Psoas muscle (tissue), 7 donors: ENCODE measurements at regions not wholly inside any gene's neighbourhood (a gene's known extent, or its start where the extent isn't known, plus 50 kb on each side); places are given as distances from the start of the nearest gene placed in this dataset.

Experiments used
- ATAC-seq, 4 donors: fragments of 200-7000 bp; cut with Tn5 transposase; one replicate each; pipeline ENCODE4 v1.9.1; 2020; ENCODE audit warnings: moderate library complexity in 3 of 4, mild to moderate bottlenecking in 2 of 4
- DNase-seq, 2 donors: peaks; one replicate each; pipeline ENCODE4 v3.0.0-alpha.2; 2020
- H3K27ac ChIP-seq: fragments of 200-600 bp; one replicate; pipeline ENCODE4 v1.8.0; 2022
- H3K27me3 ChIP-seq, 3 donors: fragments of 200-600 bp in 1 of 3; one replicate each; pipeline versions ENCODE4 v1.6.1 to v1.8.0; 2013 to 2022; ENCODE audit warnings: low read length in 2 of 3, mild to moderate bottlenecking in 2 of 3, moderate library complexity in 1 of 3; ENCODE audit not compliant: insufficient read depth in 3 of 3
- H3K36me3 ChIP-seq, 2 donors: fragments of 200-600 bp in 1 of 2; one replicate each; pipeline versions ENCODE4 v1.6.1 to v1.8.0; 2013 to 2022; ENCODE audit warnings: low read depth in 1 of 2, mild to moderate bottlenecking in 1 of 2, moderate library complexity in 1 of 2; ENCODE audit not compliant: insufficient read depth in 1 of 2
- H3K4me1 ChIP-seq: fragments of 200-600 bp; one replicate; pipeline ENCODE4 v1.8.0; 2022
- H3K4me3 ChIP-seq: fragments of 200-600 bp; one replicate; pipeline ENCODE4 v1.8.0; 2022; ENCODE audit warnings: mild to moderate bottlenecking
- H3K9me3 ChIP-seq: fragments of 200-600 bp; one replicate; pipeline ENCODE4 v1.8.0; 2022
- WGBS, 3 donors: extraction: QIAGEN DNeasy Blood & Tissue Kit; methylation state at CpG; one replicate each; pipeline versions ENCODE4 v1.1.6 to v1.1.7; 2013; 5-methylcytosine and 5-hydroxymethylcytosine counted together
- intact Hi-C, 2 donors: fragments of 100-400 bp; cut with DNase I; formaldehyde crosslinking; loops; one replicate each; pipeline versions ENCODE4 v1.11.0 to v1.14.2; 2022
- TF ChIP-seq, protein P1 (sequence below): fragments of 200-600 bp; IDR thresholded peaks from one replicate; pipeline ENCODE4 v1.8.0; 2022; ENCODE audit warnings: antibody characterized with exemption
- donor health status: healthy with polysubstance abuse.
- donor health status: DM: no; HTN: no; CAD: no; lungs with moderate emphysema.
- donor health status: Bipolar disorder and iron deficiency.
- donor health status: healthy.
- donor health status: DM: yes; HTN: yes; CAD: no.
- donor health status: DM: no; HTN: no; CAD: no.
- donor health status: DM: yes; HTN: yes; CAD: no.

DNA sequence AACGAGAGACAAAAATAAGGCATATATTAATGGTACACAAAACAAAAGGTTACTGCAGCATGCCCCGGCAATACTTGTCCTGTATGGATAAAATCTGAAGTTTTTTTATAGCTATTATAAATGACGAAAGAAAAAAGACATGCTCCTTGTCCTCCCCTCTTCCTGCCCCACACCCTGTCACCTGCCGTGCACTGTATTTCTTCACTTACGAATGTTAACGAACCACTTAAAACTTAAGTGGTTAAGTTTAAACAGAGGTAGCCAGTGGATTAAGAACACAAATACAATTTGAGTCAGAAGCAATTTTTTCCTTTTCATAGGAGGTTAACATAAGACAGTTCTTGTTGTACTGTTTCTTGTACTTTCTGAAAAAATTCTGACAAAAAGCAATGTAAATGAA is 799.1 kb upstream of the NECTIN3 start:
- DNase-seq: no peak
- H3K27ac ChIP-seq: no peak overlapping the region
- 74 to 80% (median 75%) methylated on average over 6 of the region's 6 CpGs for WGBS, 3 donors
- TF ChIP-seq, protein P1, sequence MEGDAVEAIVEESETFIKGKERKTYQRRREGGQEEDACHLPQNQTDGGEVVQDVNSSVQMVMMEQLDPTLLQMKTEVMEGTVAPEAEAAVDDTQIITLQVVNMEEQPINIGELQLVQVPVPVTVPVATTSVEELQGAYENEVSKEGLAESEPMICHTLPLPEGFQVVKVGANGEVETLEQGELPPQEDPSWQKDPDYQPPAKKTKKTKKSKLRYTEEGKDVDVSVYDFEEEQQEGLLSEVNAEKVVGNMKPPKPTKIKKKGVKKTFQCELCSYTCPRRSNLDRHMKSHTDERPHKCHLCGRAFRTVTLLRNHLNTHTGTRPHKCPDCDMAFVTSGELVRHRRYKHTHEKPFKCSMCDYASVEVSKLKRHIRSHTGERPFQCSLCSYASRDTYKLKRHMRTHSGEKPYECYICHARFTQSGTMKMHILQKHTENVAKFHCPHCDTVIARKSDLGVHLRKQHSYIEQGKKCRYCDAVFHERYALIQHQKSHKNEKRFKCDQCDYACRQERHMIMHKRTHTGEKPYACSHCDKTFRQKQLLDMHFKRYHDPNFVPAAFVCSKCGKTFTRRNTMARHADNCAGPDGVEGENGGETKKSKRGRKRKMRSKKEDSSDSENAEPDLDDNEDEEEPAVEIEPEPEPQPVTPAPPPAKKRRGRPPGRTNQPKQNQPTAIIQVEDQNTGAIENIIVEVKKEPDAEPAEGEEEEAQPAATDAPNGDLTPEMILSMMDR: no peak
- no peaks in the 10 kb centered on the region for H3K36me3 ChIP-seq
- intact Hi-C loops: no loop called here
- no peaks in the 10 kb centered on the region for H3K9me3 ChIP-seq
- H3K27me3 ChIP-seq: no peaks in the 10 kb centered on the region
- H3K4me3 ChIP-seq: no peak overlapping the region
- H3K4me1 ChIP-seq: no peaks in the 10 kb centered on the region
- no peak for ATAC-seq

DNA sequence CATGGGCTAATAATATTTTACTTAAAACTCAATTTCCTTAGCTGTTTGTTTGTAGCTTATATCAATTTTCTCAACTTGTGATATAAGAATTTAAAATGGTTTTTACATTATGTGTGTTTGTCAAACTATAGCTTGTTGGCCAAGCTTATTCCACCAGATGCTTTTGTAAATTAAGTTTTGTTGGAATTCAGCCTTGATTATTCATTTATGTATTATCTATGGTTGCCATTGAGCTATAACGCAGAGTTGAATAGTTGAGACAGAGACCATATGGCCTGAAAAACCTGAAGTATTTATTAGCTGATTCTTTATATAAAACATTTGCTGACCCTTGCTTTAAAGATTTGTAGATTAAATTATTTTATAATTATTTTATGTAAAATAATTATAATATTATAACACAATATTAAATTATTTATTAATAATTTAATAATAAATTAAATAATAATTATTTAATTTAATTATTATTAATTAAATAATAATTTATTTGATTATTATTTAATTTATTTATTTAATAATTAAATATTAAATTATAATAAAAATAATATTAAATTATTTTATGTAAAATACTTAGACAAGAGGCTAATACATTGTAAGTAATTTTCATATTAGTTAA is 779.6 kb upstream of the NECTIN3 start:
- DNase-seq: no peak
- H3K4me1 ChIP-seq: no peaks in the 10 kb centered on the region
- intact Hi-C loops: no loop called here
- TF ChIP-seq, protein P1: no peak
- H3K9me3 ChIP-seq: no peaks in the 10 kb centered on the region
- no peak overlapping the region for H3K27ac ChIP-seq
- peaks cover 0 to 2% (median 0%) of the 10 kb centered on the region in 3 donors for H3K27me3 ChIP-seq
- no peak overlapping the region for H3K4me3 ChIP-seq
- no peaks in the 10 kb centered on the region for H3K36me3 ChIP-seq
- 65 to 81% (median 78%) methylated on average over 1 of the region's 1 CpG for WGBS, 3 donors
- no peak for ATAC-seq

DNA sequence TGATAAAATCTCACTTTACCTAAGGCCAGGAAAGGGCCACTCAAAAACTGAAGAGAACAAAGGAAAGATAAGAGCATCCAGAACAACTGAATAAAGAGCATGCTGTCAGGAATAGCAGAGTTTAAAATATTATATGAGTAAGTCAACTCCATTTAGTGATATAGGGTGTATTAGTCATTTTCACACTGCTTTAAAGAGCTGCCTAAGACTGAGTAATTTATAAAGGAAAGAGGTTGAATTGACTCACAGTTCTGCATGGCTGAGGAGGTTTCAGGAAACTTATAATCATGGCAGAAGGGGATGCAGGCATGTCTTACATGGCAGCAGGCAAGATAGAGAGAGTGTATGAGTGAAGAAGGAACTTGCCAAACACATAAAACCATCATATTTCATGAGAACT is 778.0 kb upstream of the NECTIN3 start:
- TF ChIP-seq, protein P1: no peak
- ATAC-seq: no peak
- no peak overlapping the region for H3K4me3 ChIP-seq
- no peaks in the 10 kb centered on the region for H3K4me1 ChIP-seq
- H3K27me3 ChIP-seq: peaks cover 0 to 2% (median 0%) of the 10 kb centered on the region in 3 donors
- no peak overlapping the region for H3K27ac ChIP-seq
- DNase-seq: no peak
- intact Hi-C loops: no loop called here
- H3K9me3 ChIP-seq: no peaks in the 10 kb centered on the region
- H3K36me3 ChIP-seq: no peaks in the 10 kb centered on the region

DNA sequence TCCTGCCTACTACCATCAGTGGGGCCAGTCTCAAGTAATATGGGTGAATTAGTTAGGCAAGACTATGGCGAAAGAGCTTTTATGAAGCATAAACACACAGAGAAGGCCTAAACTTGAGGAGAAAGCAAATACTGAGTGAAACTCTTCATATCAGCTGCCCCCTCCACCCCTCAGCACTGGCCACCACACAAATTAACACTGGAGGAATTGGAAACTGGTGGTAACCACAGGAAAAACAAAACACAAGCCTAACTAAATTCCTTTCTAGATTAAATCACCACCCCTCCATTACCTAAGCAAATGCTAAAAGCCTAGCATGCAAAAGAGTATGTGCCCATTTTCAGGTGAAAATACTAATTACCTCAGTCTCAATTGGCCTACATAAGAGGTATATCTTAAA is 774.7 kb upstream of the NECTIN3 start:
- TF ChIP-seq, protein P1: no peak
- intact Hi-C loops: no loop called here
- H3K4me1 ChIP-seq: no peaks in the 10 kb centered on the region
- H3K36me3 ChIP-seq: no peaks in the 10 kb centered on the region
- ATAC-seq (no peak), DNase-seq (no peak)
- 85 to 100% (median 95%) methylated on average over 1 of the region's 1 CpG for WGBS, 3 donors
- no peaks in the 10 kb centered on the region for H3K9me3 ChIP-seq
- no peak overlapping the region for H3K27ac ChIP-seq
- H3K27me3 ChIP-seq: peaks cover 0 to 2% (median 0%) of the 10 kb centered on the region in 3 donors
- no peak overlapping the region for H3K4me3 ChIP-seq

DNA sequence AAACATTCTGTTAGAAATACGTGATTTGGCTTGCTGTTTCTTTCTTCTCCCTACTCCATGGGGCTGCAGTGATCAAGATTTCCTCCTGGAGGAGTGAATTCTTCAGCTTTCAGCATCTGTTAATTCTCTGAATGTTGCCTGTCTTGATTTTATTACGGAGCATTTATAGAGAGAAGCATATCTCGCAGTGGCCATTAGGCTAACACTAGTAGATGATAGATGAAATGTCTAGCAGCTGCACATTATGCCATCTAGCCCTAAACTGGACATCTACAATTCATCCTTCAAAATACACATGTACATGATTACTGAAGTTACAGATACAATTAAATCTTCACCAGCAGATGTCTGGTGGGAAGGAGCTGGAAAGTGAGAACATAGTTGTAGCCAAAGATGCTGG is 769.8 kb upstream of the NECTIN3 start:
- 67 to 74% (median 70%) methylated on average over 3 of the region's 3 CpGs for whole genome bisulfite sequencing, 3 donors

More for the DNA sequence above, 769.8 kb upstream of the NECTIN3 start:
- Histone ChIP-seq H3K36me3 (no peaks in the 10 kb centered on the region), H3K4me1 (no peaks in the 10 kb centered on the region), H3K27me3 (no peaks in the 10 kb centered on the region), H3K27ac (no peak overlapping the region), H3K4me3 (no peak overlapping the region), H3K9me3 (no peaks in the 10 kb centered on the region)
- TF ChIP-seq, protein P1: no peak
- ATAC-seq (no peak), DNase-seq (no peak)
- intact Hi-C loops: no loop called here
